HEK293 (cell line): ENCODE measurements at regions not wholly inside any gene's neighbourhood (a gene's known extent, or its start where the extent isn't known, plus 50 kb on each side); places are given as distances from the start of the nearest gene placed in this dataset.

Source experiments
- CTCF ChIA-PET: fragments of 350-600 bp; formaldehyde crosslinking; extraction: SDS; loops from one replicate; lab custom pipeline; 2021; ENCODE audit warnings: antibody characterized with exemption; lab: Yijun Ruan, JAX
- POLR2A ChIA-PET: fragments of 300-600 bp; formaldehyde crosslinking; extraction: SDS; loops from one replicate; lab custom pipeline; 2020; ENCODE audit warnings: antibody characterized with exemption, inconsistent platforms; lab: Yijun Ruan, JAX
- H3K27ac ChIP-seq: fragments of 200-500 bp; sonication (Bioruptor generic); 2 replicates; pipeline ENCODE4 v1.5.1; 2014; ENCODE audit warnings: low read depth, low read length, control low read depth, inconsistent platforms; ENCODE audit errors: extremely low read depth
- H3K36me3 ChIP-seq, 2 experiments: fragments of 200-500 bp in 1 of 2; sonication (Bioruptor generic) in 1 of 2; 1 replicate in 1 of 2; 2 replicates in 1 of 2; pipeline ENCODE4 v1.5.1; 2014 to 2017; ENCODE audit warnings: inconsistent platforms in 2 of 2, low read length in 2 of 2; ENCODE audit not compliant: control insufficient read depth in 2 of 2, insufficient read depth in 1 of 2
- H3K4me1 ChIP-seq: fragments of 200-500 bp; sonication (Bioruptor generic); 2 replicates; pipeline ENCODE4 v1.5.1; 2014; ENCODE audit warnings: mild to moderate bottlenecking, low read length, inconsistent platforms; ENCODE audit not compliant: control insufficient read depth, insufficient read depth
- H3K4me3 ChIP-seq: 2 replicates; pipeline ENCODE4 v1.5.1; 2011; ENCODE audit warnings: low read depth, mild to moderate bottlenecking, control low read depth, low read length, moderate library complexity
- H3K9me3 ChIP-seq: fragments of 200-500 bp; sonication (Bioruptor generic); 2 replicates; pipeline ENCODE4 v1.5.1; 2014; ENCODE audit warnings: low read depth, low read length, inconsistent platforms; ENCODE audit not compliant: control insufficient read depth, insufficient read depth
- FEZF1 ChIP-seq: fragments of 450-650 bp; formaldehyde crosslinking; IDR thresholded peaks from 2 replicates; pipeline ENCODE4 v1.5.1; 2016; ENCODE audit warnings: missing biosample characterization, missing genetic modification characterization
- KLF8 ChIP-seq: fragments of 450-650 bp; formaldehyde crosslinking; IDR thresholded peaks from 2 replicates; pipeline ENCODE4 v1.5.1; 2016; ENCODE audit warnings: missing biosample characterization, missing genetic modification characterization
- ZBTB48 ChIP-seq: fragments of 450-650 bp; formaldehyde crosslinking; IDR thresholded peaks from 2 replicates; pipeline ENCODE4 v1.5.1; 2016; ENCODE audit warnings: missing biosample characterization, missing genetic modification characterization
- ZBTB7A ChIP-seq: fragments of 450-650 bp; formaldehyde crosslinking; IDR thresholded peaks from 2 replicates; pipeline ENCODE4 v1.5.1; 2016; ENCODE audit warnings: low read depth, missing biosample characterization, missing genetic modification characterization
- ZNF121 ChIP-seq: fragments of 450-650 bp; formaldehyde crosslinking; IDR thresholded peaks from 2 replicates; pipeline ENCODE4 v1.5.1; 2016; ENCODE audit warnings: missing biosample characterization, missing genetic modification characterization
- ZNF169 ChIP-seq: fragments of 450-650 bp; formaldehyde crosslinking; IDR thresholded peaks from 2 replicates; pipeline ENCODE4 v1.5.1; 2016; ENCODE audit warnings: missing biosample characterization, missing genetic modification characterization
- ZNF239 ChIP-seq: fragments of 450-650 bp; formaldehyde crosslinking; IDR thresholded peaks from 2 replicates; pipeline ENCODE4 v1.5.1; 2016; ENCODE audit warnings: missing biosample characterization, missing genetic modification characterization
- ZNF24 ChIP-seq: fragments of 450-650 bp; formaldehyde crosslinking; IDR thresholded peaks from 2 replicates; pipeline ENCODE4 v1.5.1; 2016; ENCODE audit warnings: missing biosample characterization, missing genetic modification characterization
- ZNF354C ChIP-seq: fragments of 450-650 bp; formaldehyde crosslinking; IDR thresholded peaks from 2 replicates; pipeline ENCODE4 v1.5.1; 2016; ENCODE audit warnings: missing biosample characterization, missing genetic modification characterization, low read depth, borderline replicate concordance
- ZNF423 ChIP-seq: fragments of 450-650 bp; formaldehyde crosslinking; IDR thresholded peaks from 2 replicates; pipeline ENCODE4 v1.5.1; 2016; ENCODE audit warnings: missing biosample characterization, missing genetic modification characterization
- ZNF555 ChIP-seq: fragments of 450-650 bp; formaldehyde crosslinking; conservative IDR thresholded peaks from 2 replicates; pipeline ENCODE4 v1.5.1; 2017; ENCODE audit warnings: missing biosample characterization, mild to moderate bottlenecking, missing genetic modification characterization, inconsistent platforms
- ZNF571 ChIP-seq: fragments of 450-650 bp; formaldehyde crosslinking; IDR thresholded peaks from 2 replicates; pipeline ENCODE4 v1.5.0; 2017; ENCODE audit warnings: missing biosample characterization, missing genetic modification characterization
- ZNF626 ChIP-seq: fragments of 450-650 bp; sonication (Bioruptor Pico); formaldehyde crosslinking; IDR thresholded peaks from 2 replicates; pipeline ENCODE4 v1.5.1; 2018; ENCODE audit warnings: missing biosample characterization, missing genetic modification characterization, inconsistent platforms
- ZNF658 ChIP-seq: fragments of 450-650 bp; formaldehyde crosslinking; IDR thresholded peaks from 2 replicates; pipeline ENCODE4; 2016; ENCODE audit warnings: missing biosample characterization, missing genetic modification characterization
- ZNF670 ChIP-seq: fragments of 450-650 bp; formaldehyde crosslinking; IDR thresholded peaks from 2 replicates; pipeline ENCODE4 v1.5.1; 2016; ENCODE audit warnings: missing biosample characterization, missing genetic modification characterization, low read depth
- ZNF76 ChIP-seq: fragments of 450-650 bp; formaldehyde crosslinking; IDR thresholded peaks from 2 replicates; pipeline ENCODE4; 2016; ENCODE audit warnings: low read depth, missing biosample characterization, missing genetic modification characterization, borderline replicate concordance
- ZNF776 ChIP-seq: fragments of 450-650 bp; formaldehyde crosslinking; IDR thresholded peaks from 2 replicates; pipeline ENCODE4 v1.5.0; 2017; ENCODE audit warnings: missing biosample characterization, missing genetic modification characterization, borderline replicate concordance
- TF ChIP-seq, protein P1 (sequence below): fragments of 450-650 bp; formaldehyde crosslinking; IDR thresholded peaks from 2 replicates; pipeline ENCODE4; 2016; ENCODE audit warnings: missing biosample characterization, missing genetic modification characterization
- TF ChIP-seq, protein P2 (sequence below): fragments of 450-650 bp; formaldehyde crosslinking; optimal IDR thresholded peaks from 2 replicates; pipeline ENCODE3; 2016; ENCODE audit warnings: missing biosample characterization, mild to moderate bottlenecking, missing genetic modification characterization
- TF ChIP-seq, protein P3 (sequence below): fragments of 450-650 bp; formaldehyde crosslinking; IDR thresholded peaks from 2 replicates; pipeline ENCODE4 v1.5.1; 2017; ENCODE audit warnings: missing biosample characterization, missing genetic modification characterization
- TF ChIP-seq, protein P4 (sequence below): fragments of 450-650 bp; formaldehyde crosslinking; IDR thresholded peaks from 2 replicates; pipeline ENCODE4 v1.5.1; 2016; ENCODE audit warnings: missing biosample characterization, missing genetic modification characterization
- TF ChIP-seq, protein P5 (sequence below): fragments of 450-650 bp; formaldehyde crosslinking; IDR thresholded peaks from 2 replicates; pipeline ENCODE4 v1.5.1; 2016; ENCODE audit warnings: missing biosample characterization, missing genetic modification characterization

DNA sequence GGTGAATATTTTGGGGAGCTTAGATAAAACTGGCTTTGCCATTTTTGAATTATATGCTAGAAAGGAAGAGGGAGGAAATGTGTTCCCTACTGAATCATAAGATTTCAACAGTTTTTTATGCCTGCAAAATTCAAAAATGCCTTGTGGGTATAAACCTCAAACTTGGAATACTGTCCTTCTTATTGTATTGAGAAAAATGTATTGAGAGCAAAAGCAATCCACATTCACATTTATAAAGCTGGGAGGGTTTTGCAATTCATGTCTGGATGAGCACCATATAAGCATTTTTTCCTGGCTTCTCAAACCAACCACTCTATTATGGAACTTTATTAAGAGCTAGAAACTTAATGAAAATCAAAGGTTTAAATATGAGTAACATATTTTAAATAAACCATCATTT is 289.8 kb downstream of the PCDH7 start (continued):
- TF ChIP-seq ZBTB7A (tag by site-specific recombination) = no peak
- TF ChIP-seq, protein P1, sequence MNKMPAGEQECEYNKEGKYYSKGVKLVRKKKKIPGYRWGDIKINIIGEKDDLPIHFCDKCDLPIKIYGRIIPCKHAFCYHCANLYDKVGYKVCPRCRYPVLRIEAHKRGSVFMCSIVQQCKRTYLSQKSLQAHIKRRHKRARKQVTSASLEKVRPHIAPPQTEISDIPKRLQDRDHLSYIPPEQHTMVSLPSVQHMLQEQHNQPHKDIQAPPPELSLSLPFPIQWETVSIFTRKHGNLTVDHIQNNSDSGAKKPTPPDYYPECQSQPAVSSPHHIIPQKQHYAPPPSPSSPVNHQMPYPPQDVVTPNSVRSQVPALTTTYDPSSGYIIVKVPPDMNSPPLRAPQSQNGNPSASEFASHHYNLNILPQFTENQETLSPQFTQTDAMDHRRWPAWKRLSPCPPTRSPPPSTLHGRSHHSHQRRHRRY (tag by site-specific recombination) = no peak

DNA sequence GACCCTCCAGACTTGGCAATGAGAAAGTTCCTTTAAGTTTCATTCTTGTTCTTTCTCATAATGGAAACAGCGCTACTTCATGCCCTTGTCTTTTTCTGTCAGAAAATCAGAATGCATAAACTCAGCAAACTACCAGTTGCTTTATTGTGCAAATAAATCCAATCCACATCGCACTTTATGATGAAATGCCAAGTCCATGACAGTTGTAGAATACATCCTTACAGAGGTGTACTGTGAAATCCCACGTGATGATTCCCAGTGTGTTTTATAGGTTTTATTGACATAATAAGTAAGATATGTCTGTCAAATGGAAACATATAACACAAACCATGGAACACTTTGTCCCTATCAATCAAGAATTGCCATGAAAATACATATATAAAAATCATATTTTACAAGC is 295.0 kb downstream of the PCDH7 start:
- H3K36me3 ChIP-seq = no peaks in the 10 kb centered on the region
- no peaks in the 10 kb centered on the region for H3K9me3 ChIP-seq
- H3K4me1 ChIP-seq = no peaks in the 10 kb centered on the region
- no peak overlapping the region for H3K4me3 ChIP-seq
- no peak for TF ChIP-seq FEZF1 (tag by site-specific recombination)
- no peak for TF ChIP-seq ZNF555 (tag by site-specific recombination)
- TF ChIP-seq ZNF776 (tag by site-specific recombination) = no peak
- TF ChIP-seq ZNF24 (tag by site-specific recombination) = no peak
- no peak for TF ChIP-seq ZNF423 (tag by site-specific recombination)
- TF ChIP-seq, protein P2, sequence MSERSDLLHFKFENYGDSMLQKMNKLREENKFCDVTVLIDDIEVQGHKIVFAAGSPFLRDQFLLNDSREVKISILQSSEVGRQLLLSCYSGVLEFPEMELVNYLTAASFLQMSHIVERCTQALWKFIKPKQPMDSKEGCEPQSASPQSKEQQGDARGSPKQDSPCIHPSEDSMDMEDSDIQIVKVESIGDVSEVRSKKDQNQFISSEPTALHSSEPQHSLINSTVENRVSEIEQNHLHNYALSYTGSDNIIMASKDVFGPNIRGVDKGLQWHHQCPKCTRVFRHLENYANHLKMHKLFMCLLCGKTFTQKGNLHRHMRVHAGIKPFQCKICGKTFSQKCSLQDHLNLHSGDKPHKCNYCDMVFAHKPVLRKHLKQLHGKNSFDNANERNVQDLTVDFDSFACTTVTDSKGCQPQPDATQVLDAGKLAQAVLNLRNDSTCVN (tag by site-specific recombination) = no peak
- TF ChIP-seq ZNF571 = no peak
- ChIA-PET POLR2A (no interaction called here), CTCF (no interaction called here)
- H3K27ac ChIP-seq = no peak overlapping the region

DNA sequence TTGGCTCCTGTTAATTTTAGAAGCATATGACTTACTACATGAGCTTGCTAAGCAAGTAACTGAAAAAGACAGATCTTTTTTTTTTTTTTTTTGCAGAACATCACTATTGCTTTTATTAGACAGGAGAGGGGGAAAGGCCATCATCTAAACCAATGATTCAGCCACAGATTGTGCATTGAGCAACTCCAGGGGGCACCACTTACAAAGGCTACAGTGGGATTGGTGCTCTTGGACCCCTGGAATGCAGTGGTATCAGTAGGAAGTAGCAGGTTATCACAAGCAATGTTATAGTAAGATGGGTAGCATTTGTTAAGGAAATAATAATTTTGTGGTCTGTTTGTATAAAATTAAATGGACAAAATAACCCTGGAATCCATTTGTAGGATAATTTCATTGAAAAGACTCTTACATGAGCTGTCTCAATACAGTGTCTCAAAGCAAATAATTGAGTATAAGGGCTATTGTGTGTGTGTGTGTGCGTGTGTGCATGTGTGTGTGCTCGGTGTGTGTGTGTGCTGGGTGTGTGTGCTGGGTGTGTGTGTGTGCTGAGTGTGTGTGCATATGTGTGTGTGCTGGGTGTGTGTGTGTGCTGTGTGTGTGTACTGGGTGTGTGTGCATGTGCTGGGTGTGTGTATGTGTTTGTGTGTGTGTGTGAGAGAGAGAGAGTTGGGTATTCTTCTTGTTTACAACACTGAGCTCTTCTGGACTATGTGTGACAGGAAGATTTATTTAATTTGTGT is 296.3 kb downstream of the PCDH7 start:
- Histone ChIP-seq H3K4me3 (no peak overlapping the region), H3K4me1 (no peaks in the 10 kb centered on the region; the same call in 1 of the 2 replicates), H3K36me3 (no peaks in the 10 kb centered on the region), H3K27ac (no peak overlapping the region), H3K9me3 (no peaks in the 10 kb centered on the region)
- ChIA-PET CTCF (interaction anchor here (0.7 kb wide), 2 partner anchors 11 to 287 kb away, joined by 3 to 5 read pairs; no protein-coding TSS in a partner anchor), POLR2A (no interaction called here)
- TF ChIP-seq ZNF121 (tag by site-specific recombination) (no peak), ZNF658 (tag by site-specific recombination) (no peak)
- TF ChIP-seq, protein P3, sequence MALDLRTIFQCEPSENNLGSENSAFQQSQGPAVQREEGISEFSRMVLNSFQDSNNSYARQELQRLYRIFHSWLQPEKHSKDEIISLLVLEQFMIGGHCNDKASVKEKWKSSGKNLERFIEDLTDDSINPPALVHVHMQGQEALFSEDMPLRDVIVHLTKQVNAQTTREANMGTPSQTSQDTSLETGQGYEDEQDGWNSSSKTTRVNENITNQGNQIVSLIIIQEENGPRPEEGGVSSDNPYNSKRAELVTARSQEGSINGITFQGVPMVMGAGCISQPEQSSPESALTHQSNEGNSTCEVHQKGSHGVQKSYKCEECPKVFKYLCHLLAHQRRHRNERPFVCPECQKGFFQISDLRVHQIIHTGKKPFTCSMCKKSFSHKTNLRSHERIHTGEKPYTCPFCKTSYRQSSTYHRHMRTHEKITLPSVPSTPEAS = peak; percentile 100

DNA sequence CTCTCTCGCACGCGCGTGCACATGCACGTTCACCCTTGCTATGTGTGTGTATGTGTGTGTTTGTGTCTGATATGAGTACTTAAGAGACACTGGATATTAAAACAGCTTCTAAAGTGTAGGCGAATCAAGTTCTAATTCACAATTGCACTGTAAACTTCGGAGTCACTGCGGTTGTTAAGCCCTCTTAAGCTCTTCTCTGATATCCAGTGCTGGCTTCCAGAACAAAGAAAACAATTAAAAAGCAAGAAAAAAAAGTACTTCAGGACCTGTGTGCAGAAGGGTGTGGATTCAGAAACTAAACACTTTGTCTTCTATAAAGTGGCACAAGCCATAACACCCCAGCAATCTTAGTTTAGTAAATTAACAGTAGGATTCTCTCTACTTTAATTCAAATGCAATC is 300.2 kb downstream of the PCDH7 start:
- Histone ChIP-seq H3K4me1 (no peaks in the 10 kb centered on the region; the same call in 1 of the 2 replicates), H3K27ac (no peak overlapping the region), H3K4me3 (no peak overlapping the region), H3K36me3 (no peaks in the 10 kb centered on the region), H3K9me3 (no peaks in the 10 kb centered on the region)
- ChIA-PET POLR2A (no interaction called here), CTCF (no interaction called here)
- TF ChIP-seq, protein P4, sequence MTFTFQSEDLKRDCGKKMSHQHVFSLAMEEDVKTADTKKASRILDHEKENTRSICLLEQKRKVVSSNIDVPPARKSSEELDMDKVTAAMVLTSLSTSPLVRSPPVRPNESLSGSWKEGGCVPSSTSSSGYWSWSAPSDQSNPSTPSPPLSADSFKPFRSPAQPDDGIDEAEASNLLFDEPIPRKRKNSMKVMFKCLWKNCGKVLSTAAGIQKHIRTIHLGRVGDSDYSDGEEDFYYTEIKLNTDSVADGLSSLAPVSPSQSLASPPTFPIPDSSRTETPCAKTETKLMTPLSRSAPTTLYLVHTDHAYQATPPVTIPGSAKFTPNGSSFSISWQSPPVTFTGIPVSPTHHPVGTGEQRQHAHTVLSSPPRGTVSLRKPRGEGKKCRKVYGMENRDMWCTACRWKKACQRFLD (tag by site-specific recombination) = no peak
- TF ChIP-seq ZNF169 (tag by site-specific recombination) (no peak), KLF8 (tag by site-specific recombination) (no peak), ZNF670 (tag by site-specific recombination) (no peak), ZNF239 (no peak), ZNF626 (tag by site-specific recombination) (no peak), ZNF76 (tag by site-specific recombination) (no peak), ZNF354C (tag by site-specific recombination) (no peak), ZBTB48 (tag by site-specific recombination) (no peak)
- TF ChIP-seq, protein P5, sequence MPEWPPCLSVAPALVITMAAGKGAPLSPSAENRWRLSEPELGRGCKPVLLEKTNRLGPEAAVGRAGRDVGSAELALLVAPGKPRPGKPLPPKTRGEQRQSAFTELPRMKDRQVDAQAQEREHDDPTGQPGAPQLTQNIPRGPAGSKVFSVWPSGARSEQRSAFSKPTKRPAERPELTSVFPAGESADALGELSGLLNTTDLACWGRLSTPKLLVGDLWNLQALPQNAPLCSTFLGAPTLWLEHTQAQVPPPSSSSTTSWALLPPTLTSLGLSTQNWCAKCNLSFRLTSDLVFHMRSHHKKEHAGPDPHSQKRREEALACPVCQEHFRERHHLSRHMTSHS (tag by site-specific recombination) = no peak
